PC-3 (cell line): ENCODE measurements at regions not wholly inside any gene's neighbourhood (a gene's known extent, or its start where the extent isn't known, plus 50 kb on each side); places are given as distances from the start of the nearest gene placed in this dataset.

Experiments
- ATAC-seq: fragments of 200-7000 bp; cut with Tn5 transposase; 2 replicates; pipeline ENCODE4 v1.9.1; 2020; ENCODE audit warnings: mild to moderate bottlenecking, moderate library complexity
- BruUV-seq: library from RNA; stranded (reverse); fragments of 400-500 nt; replicated peaks from 2 replicates; lab custom pipeline; 2021; lab: Mats Ljungman, UMichigan
- CTCF ChIA-PET: fragments of 300-600 bp; sonication (Branson Sonifier 250); formaldehyde crosslinking; loops from one replicate; lab custom pipeline; 2022; ENCODE audit warnings: antibody characterized with exemption; lab: Charles Lee
- POLR2A ChIA-PET: fragments of 300-600 bp; sonication (Branson Sonifier 250); formaldehyde crosslinking; loops from one replicate; lab custom pipeline; 2022; ENCODE audit warnings: antibody characterized with exemption; ENCODE audit not compliant: unreplicated experiment; lab: Charles Lee
- DNase-seq: peaks from one replicate; pipeline ENCODE4 v3.0.0-alpha.2; 2015
- H2AFZ ChIP-seq: fragments of 300-600 bp; sonication (generic); 2 replicates; pipeline ENCODE4 v1.6.0; 2016; ENCODE audit warnings: antibody characterized with exemption, low read length
- H3F3A ChIP-seq: fragments of 300-600 bp; sonication (generic); one replicate; pipeline ENCODE4 v1.6.0; 2017; ENCODE audit warnings: antibody characterized with exemption, low read length, control low read depth, mild to moderate bottlenecking; ENCODE audit not compliant: unreplicated experiment
- H3K27ac ChIP-seq: fragments of 300-600 bp; sonication (generic); 2 replicates; pipeline ENCODE4 v1.5.1; 2016; ENCODE audit warnings: mild to moderate bottlenecking, low read length
- H3K27me3 ChIP-seq: fragments of 300-600 bp; sonication (generic); 2 replicates; pipeline ENCODE4 v1.6.1; 2016; ENCODE audit warnings: low read length, mixed read lengths
- H3K36me3 ChIP-seq: fragments of 300-600 bp; sonication (generic); 2 replicates; pipeline ENCODE4 v1.6.1; 2016; ENCODE audit warnings: low read depth, mixed run types, low read length, mixed read lengths
- H3K4me1 ChIP-seq: fragments of 300-600 bp; sonication (generic); 2 replicates; pipeline ENCODE4 v1.5.1; 2016; ENCODE audit warnings: low read length; ENCODE audit not compliant: insufficient read depth
- H3K4me2 ChIP-seq: fragments of 300-600 bp; sonication (generic); 2 replicates; pipeline ENCODE4 v1.6.0; 2016; ENCODE audit warnings: low read length
- H3K4me3 ChIP-seq: fragments of 300-600 bp; sonication (generic); 2 replicates; pipeline ENCODE4 v1.5.1; 2016; ENCODE audit warnings: mild to moderate bottlenecking, low read length, mixed read lengths
- H3K79me2 ChIP-seq: fragments of 300-600 bp; sonication (generic); 2 replicates; pipeline ENCODE4 v1.6.1; 2017; ENCODE audit warnings: low read length, mixed read lengths
- H3K9ac ChIP-seq: fragments of 300-600 bp; sonication (generic); 2 replicates; pipeline ENCODE4 v1.6.0; 2016; ENCODE audit warnings: mild to moderate bottlenecking, low read length
- H3K9me2 ChIP-seq: fragments of 300-600 bp; sonication (generic); replicated peaks from 2 replicates; pipeline ENCODE4 v1.6.1; 2016; ENCODE audit warnings: mixed run types, low read length, mixed read lengths
- H3K9me3 ChIP-seq: fragments of 300-600 bp; sonication (generic); 2 replicates; pipeline ENCODE4 v1.6.1; 2016; ENCODE audit warnings: low read length, mixed read lengths
- H4K20me1 ChIP-seq: fragments of 300-600 bp; sonication (generic); 2 replicates; pipeline ENCODE4 v1.6.1; 2016; ENCODE audit warnings: low read length, mixed read lengths
- EZH2 ChIP-seq: fragments of 300-600 bp; sonication (generic); IDR thresholded peaks from one replicate; pipeline ENCODE4 v1.6.1; 2017; ENCODE audit warnings: antibody characterized with exemption, mild to moderate bottlenecking, low read length; ENCODE audit not compliant: unreplicated experiment
- EZH2phosphoT487 ChIP-seq: fragments of 300-600 bp; sonication (generic); IDR thresholded peaks from 2 replicates; pipeline ENCODE4 v1.6.1; 2018; ENCODE audit warnings: mild to moderate bottlenecking, antibody characterized with exemption, low read length, borderline replicate concordance
- intact Hi-C: fragments of 100-400 bp; cut with micrococcal nuclease; formaldehyde crosslinking; loops from 2 replicates; pipeline ENCODE4 v1.9.0; 2023
- TF ChIP-seq, protein P1 (sequence below): fragments of 300-600 bp; sonication (generic); conservative IDR thresholded peaks from 2 replicates; pipeline ENCODE4 v1.5.1; 2017; ENCODE audit warnings: antibody characterized with exemption, low read depth, mild to moderate bottlenecking, low read length

DNA sequence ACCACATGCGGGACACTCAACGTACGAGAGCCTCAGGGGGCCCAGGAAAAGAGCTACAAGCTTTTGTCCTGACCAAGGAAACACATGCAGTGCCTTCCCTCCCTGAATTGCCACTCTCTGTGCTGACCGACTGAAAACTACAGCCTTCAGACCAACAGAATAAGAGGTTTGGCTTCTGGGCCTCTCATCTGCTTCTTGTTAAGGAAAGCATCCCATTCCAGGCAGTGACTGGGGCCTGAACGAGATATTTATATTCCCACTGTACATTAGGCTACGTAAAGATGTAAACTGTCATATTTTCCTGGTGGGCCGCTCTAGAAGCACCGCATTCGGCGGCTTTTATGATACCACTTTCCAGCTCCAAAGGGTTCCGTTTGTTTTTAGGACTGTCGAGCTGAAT is 208.9 kb upstream of the TPM1 start:
- Histone ChIP-seq H2AFZ (no peak overlapping the region), H3F3A (no peaks in the 10 kb centered on the region), H3K79me2 (no peaks in the 10 kb centered on the region), H3K4me3 (no peak overlapping the region), H3K9me3 (no peaks in the 10 kb centered on the region), H3K4me2 (no peak overlapping the region), H3K9me2 (no peaks in the 10 kb centered on the region), H3K27me3 (no peaks in the 10 kb centered on the region), H3K4me1 (no peaks in the 10 kb centered on the region; the same call in 1 of the 2 replicates), H3K27ac (no peak overlapping the region), H3K36me3 (no peaks in the 10 kb centered on the region), H3K9ac (no peak overlapping the region), H4K20me1 (no peaks in the 10 kb centered on the region)
- DNase-seq (no peak), ATAC-seq (no peak)
- CTCF ChIA-PET = no interaction called here
- POLR2A ChIA-PET = no interaction called here
- no peak for TF ChIP-seq EZH2phosphoT487
- TF ChIP-seq, protein P1, sequence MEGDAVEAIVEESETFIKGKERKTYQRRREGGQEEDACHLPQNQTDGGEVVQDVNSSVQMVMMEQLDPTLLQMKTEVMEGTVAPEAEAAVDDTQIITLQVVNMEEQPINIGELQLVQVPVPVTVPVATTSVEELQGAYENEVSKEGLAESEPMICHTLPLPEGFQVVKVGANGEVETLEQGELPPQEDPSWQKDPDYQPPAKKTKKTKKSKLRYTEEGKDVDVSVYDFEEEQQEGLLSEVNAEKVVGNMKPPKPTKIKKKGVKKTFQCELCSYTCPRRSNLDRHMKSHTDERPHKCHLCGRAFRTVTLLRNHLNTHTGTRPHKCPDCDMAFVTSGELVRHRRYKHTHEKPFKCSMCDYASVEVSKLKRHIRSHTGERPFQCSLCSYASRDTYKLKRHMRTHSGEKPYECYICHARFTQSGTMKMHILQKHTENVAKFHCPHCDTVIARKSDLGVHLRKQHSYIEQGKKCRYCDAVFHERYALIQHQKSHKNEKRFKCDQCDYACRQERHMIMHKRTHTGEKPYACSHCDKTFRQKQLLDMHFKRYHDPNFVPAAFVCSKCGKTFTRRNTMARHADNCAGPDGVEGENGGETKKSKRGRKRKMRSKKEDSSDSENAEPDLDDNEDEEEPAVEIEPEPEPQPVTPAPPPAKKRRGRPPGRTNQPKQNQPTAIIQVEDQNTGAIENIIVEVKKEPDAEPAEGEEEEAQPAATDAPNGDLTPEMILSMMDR = no peak
- no peak for TF ChIP-seq EZH2
- intact Hi-C loops = no loop called here
- BruUV-seq = no TSS peak

DNA sequence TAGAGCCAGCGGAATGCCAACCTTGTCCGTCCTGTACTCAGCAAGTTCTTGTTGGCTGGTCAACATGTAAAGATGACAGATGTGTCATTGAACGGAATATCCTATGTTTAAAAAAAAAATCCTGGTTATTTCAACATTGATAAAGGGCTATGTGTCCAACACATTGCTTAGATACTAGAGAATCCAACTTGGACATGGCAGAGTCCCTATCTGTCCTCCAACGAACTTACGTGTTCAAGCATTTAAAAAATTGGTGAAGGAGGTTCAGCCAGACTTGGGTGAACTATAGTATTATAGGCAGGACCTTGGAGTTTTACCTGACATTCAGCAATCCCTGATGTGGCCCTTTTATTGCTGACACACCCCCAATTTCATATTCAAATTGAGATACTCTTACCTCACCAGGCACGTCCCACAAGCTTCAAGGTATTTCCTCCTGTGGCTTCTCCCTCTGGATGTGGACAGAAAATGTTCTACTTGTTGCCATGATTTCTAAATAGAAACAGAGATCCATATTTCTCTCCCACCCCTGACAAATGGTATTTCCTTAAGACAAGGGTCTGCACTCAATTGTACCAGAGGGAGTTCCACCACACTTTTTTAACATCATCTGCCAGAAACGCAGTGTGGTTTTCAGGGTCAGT is 207.7 kb upstream of the TPM1 start:
- Histone ChIP-seq H3K27ac (no peak overlapping the region), H3K9me2 (no peaks in the 10 kb centered on the region), H3F3A (no peaks in the 10 kb centered on the region), H3K79me2 (no peaks in the 10 kb centered on the region), H2AFZ (no peak overlapping the region), H3K36me3 (no peaks in the 10 kb centered on the region), H3K9me3 (no peaks in the 10 kb centered on the region), H3K4me2 (no peak overlapping the region), H3K9ac (no peak overlapping the region), H3K4me1 (no peaks in the 10 kb centered on the region; the same call in 1 of the 2 replicates), H3K4me3 (no peak overlapping the region), H3K27me3 (no peaks in the 10 kb centered on the region), H4K20me1 (no peaks in the 10 kb centered on the region)
- TF ChIP-seq, protein P1 = no peak
- TF ChIP-seq EZH2phosphoT487 = no peak
- no peak for TF ChIP-seq EZH2
- DNase-seq (no peak), ATAC-seq (no peak)
- intact Hi-C loops = no loop called here
- ChIA-PET CTCF (no interaction called here), POLR2A (no interaction called here)
- BruUV-seq = no TSS peak

DNA sequence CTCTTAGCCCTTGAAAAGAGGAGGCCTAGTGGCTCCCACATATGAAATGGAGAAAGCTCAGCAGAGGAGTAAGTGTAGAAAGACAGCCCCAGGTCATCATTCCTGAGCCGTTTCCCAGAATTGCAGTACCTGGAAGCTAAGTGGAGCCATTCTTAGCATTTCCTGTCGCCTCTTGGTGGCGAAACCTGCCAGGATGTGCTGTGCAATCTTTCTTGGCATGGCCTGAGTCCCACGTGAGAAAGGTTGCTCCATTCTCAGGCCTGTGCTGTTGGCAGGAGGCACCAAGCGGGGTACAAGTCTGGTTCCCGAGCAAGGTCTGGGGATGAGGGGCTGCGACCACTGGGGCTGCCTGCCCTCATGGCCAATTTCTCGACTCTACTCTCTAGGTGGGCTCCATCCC is 207.2 kb upstream of the TPM1 start:
- H3K4me3 ChIP-seq = no peak overlapping the region
- intact Hi-C loops = no loop called here
- no peaks in the 10 kb centered on the region for H3K79me2 ChIP-seq
- no peak overlapping the region for H3K9ac ChIP-seq
- TF ChIP-seq, protein P1 = no peak
- TF ChIP-seq EZH2 (no peak), EZH2phosphoT487 (no peak)
- no peak overlapping the region for H3K4me2 ChIP-seq
- H3K27ac ChIP-seq = no peak overlapping the region
- H4K20me1 ChIP-seq = no peaks in the 10 kb centered on the region
- no peaks in the 10 kb centered on the region for H3F3A ChIP-seq
- no peaks in the 10 kb centered on the region for H3K27me3 ChIP-seq
- no peak for DNase-seq
- POLR2A ChIA-PET = no interaction called here
- no peaks in the 10 kb centered on the region; the same call in 1 of the 2 replicates for H3K4me1 ChIP-seq
- H3K9me3 ChIP-seq = no peaks in the 10 kb centered on the region
- no TSS peak for BruUV-seq
- no peaks in the 10 kb centered on the region for H3K36me3 ChIP-seq
- CTCF ChIA-PET = no interaction called here
- ATAC-seq = no peak
- H3K9me2 ChIP-seq = no peaks in the 10 kb centered on the region
- H2AFZ ChIP-seq = no peak overlapping the region
